ENCODE measurements at regions not wholly inside any gene's neighbourhood (a gene's known extent, or its start where the extent isn't known, plus 50 kb on each side); places are given as distances from the start of the nearest gene placed in this dataset.

- TF ChIP-seq GATA2 (IDR thresholded peaks at IDR 0.05; ENCODE audit: low read depth, low read length) (no peak), GATA3 (IDR thresholded peaks at IDR 0.05; ENCODE audit: low read depth, low read length) (no peak)
These were observed 133.4 kb upstream of the PAPPA start for GRCh38 chr9:116020146-116020545.

Data from SH-SY5Y (cell line).